ENCODE measurements at regions not wholly inside any gene's neighbourhood (a gene's known extent, or its start where the extent isn't known, plus 50 kb on each side); places are given as distances from the start of the nearest gene placed in this dataset.

DNA sequence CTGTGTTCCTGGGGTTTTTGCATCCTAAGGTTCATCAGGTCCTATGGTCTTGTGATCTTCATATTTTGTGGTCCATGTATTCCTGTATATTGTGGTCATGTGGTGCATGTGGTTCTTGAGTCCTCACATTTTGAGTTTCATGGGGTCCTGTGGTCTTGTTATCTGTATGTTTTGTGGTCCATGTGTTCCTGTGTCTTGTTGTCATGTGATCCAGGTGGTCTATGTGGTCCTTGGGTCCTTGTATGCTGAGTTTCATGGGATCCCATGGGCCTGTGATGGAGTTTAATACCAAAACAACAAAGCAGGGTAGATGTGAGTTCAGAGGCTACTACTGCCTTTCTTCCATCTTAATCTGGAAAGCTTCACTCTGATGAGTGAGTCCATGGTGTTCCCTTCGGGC is 166.4 kb downstream of the TMEM18 start:
- no peaks in the 10 kb centered on the region; a peak in 1 of 4 replicates for H3K27me3 ChIP-seq (replicated peaks in 1 of 2; ENCODE audit: control insufficient read depth in 2 of 2, insufficient read depth in 2 of 2, low read length in 1 of 2)
- no peaks in the 10 kb centered on the region for H3K36me3 ChIP-seq (ENCODE audit: control insufficient read depth in 2 of 2, insufficient read depth in 2 of 2, low read length in 1 of 2)
- H4K20me1 ChIP-seq (ENCODE audit: control insufficient read depth, insufficient read depth), result no peaks in the 10 kb centered on the region
- no peak overlapping the region for H2AFZ ChIP-seq (ENCODE audit: control insufficient read depth, low read depth, low read length)
- H3K9ac ChIP-seq (ENCODE audit: control insufficient read depth, insufficient read depth, low read length), result no peak overlapping the region
- no peak for ATAC-seq
- H3K4me2 ChIP-seq (ENCODE audit: control insufficient read depth, insufficient read depth), result no peak overlapping the region
- intact Hi-C loops (cut with micrococcal nuclease; ENCODE audit: unreplicated experiment), result no loop called here
- no peak for FAIRE-seq
- H3K4me1 ChIP-seq (ENCODE audit: control insufficient read depth, insufficient read depth, low read length), result no peaks in the 10 kb centered on the region
- no peak overlapping the region for H3K4me3 ChIP-seq
- no peak for DNase-seq (ENCODE audit: low read depth, low spot score)
- in situ Hi-C loops (cut with MboI), result no loop called here
- ChIA-PET RAD21 (ENCODE audit: unreplicated experiment) (no interaction called here), SMC1A (ENCODE audit: uncharacterized antibody, unreplicated experiment) (interaction anchor here (1.0 kb wide), 1 partner anchor 19 kb away, joined by 4 read pairs; no protein-coding TSS in a partner anchor), POLR2A (no interaction called here), CTCF (no interaction called here)
- H3K9me3 ChIP-seq (replicated peaks; ENCODE audit: control insufficient read depth, insufficient read depth, low read length), result no peaks in the 10 kb centered on the region
- H3K79me2 ChIP-seq (ENCODE audit: control insufficient read depth, insufficient read depth, low read length), result no peaks in the 10 kb centered on the region
- WGBS (ENCODE audit: insufficient coverage, insufficient replicate concordance, low lambda C conversion rate, missing lambda C conversion rate), result 0% methylated on average over 1 of the region's 1 CpG
- BruUV-seq (replicated peaks), result no TSS peak
- no peak overlapping the region for H3K27ac ChIP-seq (ENCODE audit: control insufficient read depth, insufficient read depth)
- no peak for TF ChIP-seq TCF12 (IDR thresholded peaks at IDR 0.05; ENCODE audit: low read depth, low read length)
- no peak for TF ChIP-seq USF1 (IDR thresholded peaks at IDR 0.05; ENCODE audit: borderline replicate concordance, extremely low read length, insufficient read depth, low read depth, low read length)
- no peak for TF ChIP-seq BRCA1 (IDR thresholded peaks at IDR 0.05; ENCODE audit: low read depth, low read length)
- no peak for TF ChIP-seq MYB (IDR thresholded peaks at IDR 0.05; ENCODE audit: borderline replicate concordance, low read depth, low read length)
- no peak for TF ChIP-seq CHD1 (IDR thresholded peaks at IDR 0.05; ENCODE audit: low read depth, low read length)
- no peak for TF ChIP-seq ATF7 (IDR thresholded peaks at IDR 0.05; ENCODE audit: low read depth)
- no peak for TF ChIP-seq HCFC1 (IDR thresholded peaks at IDR 0.05; ENCODE audit: low read length)
- no peak for TF ChIP-seq CBX5 (IDR thresholded peaks at IDR 0.05; ENCODE audit: low read depth)
- TF ChIP-seq RAD21 (IDR thresholded peaks at IDR 0.05; ENCODE audit: insufficient read depth, low read depth, low read length), result no peak
- no peak for TF ChIP-seq NFYA (IDR thresholded peaks at IDR 0.05; ENCODE audit: borderline replicate concordance, low read depth, low read length)
- no peak for TF ChIP-seq PAX8 (IDR thresholded peaks at IDR 0.05)
- no peak for TF ChIP-seq IKZF2 (IDR thresholded peaks at IDR 0.05)
- no peak for TF ChIP-seq CREM (IDR thresholded peaks at IDR 0.05; ENCODE audit: low read depth)
- TF ChIP-seq KLF5 (IDR thresholded peaks at IDR 0.05; ENCODE audit: partially characterized antibody), result no peak

All from GM12878 (cell line).